ENCODE measurements at regions not wholly inside any gene's neighbourhood (a gene's known extent, or its start where the extent isn't known, plus 50 kb on each side); places are given as distances from the start of the nearest gene placed in this dataset.

DNA sequence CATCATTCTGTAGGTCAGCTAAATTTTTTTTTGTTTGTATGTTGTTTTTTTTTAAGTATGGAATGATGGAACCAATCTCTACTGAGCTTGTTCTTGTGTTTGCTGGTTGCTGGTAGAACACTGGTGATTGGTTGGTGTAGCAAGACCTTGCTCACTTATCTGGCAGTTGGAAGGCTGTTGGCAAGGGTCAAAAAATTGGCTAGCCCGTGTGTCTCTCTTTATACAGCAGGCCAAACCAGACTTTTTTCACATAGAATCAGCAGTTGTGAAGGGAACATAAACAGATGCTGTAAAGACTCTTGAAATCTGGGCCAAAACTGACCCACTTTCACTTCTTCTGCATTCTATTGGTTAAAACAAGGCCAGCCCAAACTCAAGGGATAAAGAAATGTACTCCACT is 2026.5 kb downstream of the LRRC4C start:
- no peak overlapping the region for H2AFZ ChIP-seq (ENCODE audit: low read depth, low read length)
- no peaks in the 10 kb centered on the region for H4K20me1 ChIP-seq (ENCODE audit: insufficient read depth)
- H3K4me2 ChIP-seq (ENCODE audit: low read length): no peak overlapping the region
- H3K79me2 ChIP-seq (replicated peaks; ENCODE audit: insufficient read depth, low read length): no peaks in the 10 kb centered on the region
- no peaks in the 10 kb centered on the region for H3F3A ChIP-seq (ENCODE audit: insufficient read depth, low read length, poor library complexity, severe bottlenecking)
- H3K9me3 ChIP-seq (ENCODE audit: low read length): no peaks in the 10 kb centered on the region
- H3K36me3 ChIP-seq (ENCODE audit: insufficient read depth, low read length): no peaks in the 10 kb centered on the region
- H3K9ac ChIP-seq (ENCODE audit: low read length): no peak overlapping the region
- H3K9me2 ChIP-seq (ENCODE audit: insufficient read depth, low read length): no peaks in the 10 kb centered on the region
- H3K27ac ChIP-seq (ENCODE audit: low read length): no peak overlapping the region
- no peak overlapping the region for H3K4me3 ChIP-seq (ENCODE audit: low read length)
- H3K27me3 ChIP-seq (ENCODE audit: insufficient read depth, low read depth, low read length): no peaks in the 10 kb centered on the region
- TF ChIP-seq, protein P1, sequence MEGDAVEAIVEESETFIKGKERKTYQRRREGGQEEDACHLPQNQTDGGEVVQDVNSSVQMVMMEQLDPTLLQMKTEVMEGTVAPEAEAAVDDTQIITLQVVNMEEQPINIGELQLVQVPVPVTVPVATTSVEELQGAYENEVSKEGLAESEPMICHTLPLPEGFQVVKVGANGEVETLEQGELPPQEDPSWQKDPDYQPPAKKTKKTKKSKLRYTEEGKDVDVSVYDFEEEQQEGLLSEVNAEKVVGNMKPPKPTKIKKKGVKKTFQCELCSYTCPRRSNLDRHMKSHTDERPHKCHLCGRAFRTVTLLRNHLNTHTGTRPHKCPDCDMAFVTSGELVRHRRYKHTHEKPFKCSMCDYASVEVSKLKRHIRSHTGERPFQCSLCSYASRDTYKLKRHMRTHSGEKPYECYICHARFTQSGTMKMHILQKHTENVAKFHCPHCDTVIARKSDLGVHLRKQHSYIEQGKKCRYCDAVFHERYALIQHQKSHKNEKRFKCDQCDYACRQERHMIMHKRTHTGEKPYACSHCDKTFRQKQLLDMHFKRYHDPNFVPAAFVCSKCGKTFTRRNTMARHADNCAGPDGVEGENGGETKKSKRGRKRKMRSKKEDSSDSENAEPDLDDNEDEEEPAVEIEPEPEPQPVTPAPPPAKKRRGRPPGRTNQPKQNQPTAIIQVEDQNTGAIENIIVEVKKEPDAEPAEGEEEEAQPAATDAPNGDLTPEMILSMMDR (IDR thresholded peaks at IDR 0.05; ENCODE audit: poor library complexity, severe bottlenecking): no peak
- TF ChIP-seq MXI1 (conservative IDR thresholded peaks at IDR 0.05; ENCODE audit: poor library complexity, severe bottlenecking) (no peak), EZH2 (IDR thresholded peaks at IDR 0.05; ENCODE audit: borderline replicate concordance, insufficient read depth, low read length, poor library complexity, severe bottlenecking) (no peak), SMC3 (conservative IDR thresholded peaks at IDR 0.05; ENCODE audit: poor library complexity) (no peak), RAD21 (conservative IDR thresholded peaks at IDR 0.05) (no peak), POLR2AphosphoS5 (IDR thresholded peaks at IDR 0.05) (no peak), EP300 (conservative IDR thresholded peaks at IDR 0.05; ENCODE audit: poor library complexity, severe bottlenecking) (no peak), TAF1 (IDR thresholded peaks at IDR 0.05; ENCODE audit: low read depth) (no peak)
- TF ChIP-seq, protein P2, sequence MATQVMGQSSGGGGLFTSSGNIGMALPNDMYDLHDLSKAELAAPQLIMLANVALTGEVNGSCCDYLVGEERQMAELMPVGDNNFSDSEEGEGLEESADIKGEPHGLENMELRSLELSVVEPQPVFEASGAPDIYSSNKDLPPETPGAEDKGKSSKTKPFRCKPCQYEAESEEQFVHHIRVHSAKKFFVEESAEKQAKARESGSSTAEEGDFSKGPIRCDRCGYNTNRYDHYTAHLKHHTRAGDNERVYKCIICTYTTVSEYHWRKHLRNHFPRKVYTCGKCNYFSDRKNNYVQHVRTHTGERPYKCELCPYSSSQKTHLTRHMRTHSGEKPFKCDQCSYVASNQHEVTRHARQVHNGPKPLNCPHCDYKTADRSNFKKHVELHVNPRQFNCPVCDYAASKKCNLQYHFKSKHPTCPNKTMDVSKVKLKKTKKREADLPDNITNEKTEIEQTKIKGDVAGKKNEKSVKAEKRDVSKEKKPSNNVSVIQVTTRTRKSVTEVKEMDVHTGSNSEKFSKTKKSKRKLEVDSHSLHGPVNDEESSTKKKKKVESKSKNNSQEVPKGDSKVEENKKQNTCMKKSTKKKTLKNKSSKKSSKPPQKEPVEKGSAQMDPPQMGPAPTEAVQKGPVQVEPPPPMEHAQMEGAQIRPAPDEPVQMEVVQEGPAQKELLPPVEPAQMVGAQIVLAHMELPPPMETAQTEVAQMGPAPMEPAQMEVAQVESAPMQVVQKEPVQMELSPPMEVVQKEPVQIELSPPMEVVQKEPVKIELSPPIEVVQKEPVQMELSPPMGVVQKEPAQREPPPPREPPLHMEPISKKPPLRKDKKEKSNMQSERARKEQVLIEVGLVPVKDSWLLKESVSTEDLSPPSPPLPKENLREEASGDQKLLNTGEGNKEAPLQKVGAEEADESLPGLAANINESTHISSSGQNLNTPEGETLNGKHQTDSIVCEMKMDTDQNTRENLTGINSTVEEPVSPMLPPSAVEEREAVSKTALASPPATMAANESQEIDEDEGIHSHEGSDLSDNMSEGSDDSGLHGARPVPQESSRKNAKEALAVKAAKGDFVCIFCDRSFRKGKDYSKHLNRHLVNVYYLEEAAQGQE (IDR thresholded peaks at IDR 0.05; ENCODE audit: borderline replicate concordance): no peak

DNA sequence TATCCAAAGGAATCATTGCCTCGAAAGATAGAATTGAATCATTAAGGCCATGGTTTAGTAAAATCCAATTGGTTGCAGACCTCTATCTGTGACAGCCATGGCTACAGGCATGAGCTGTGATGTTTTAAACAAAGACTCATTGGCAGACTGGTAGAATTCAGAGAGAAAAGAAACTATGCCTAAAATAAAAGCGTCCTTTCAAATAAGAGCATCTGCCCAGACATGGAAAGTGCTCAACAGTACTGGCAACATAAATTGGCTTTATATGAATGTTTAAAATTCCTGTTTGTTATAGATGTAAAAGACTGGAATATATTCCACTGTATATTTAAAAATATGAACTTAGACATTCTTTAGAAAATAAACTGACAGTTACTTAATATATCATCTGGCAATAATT is 2034.2 kb downstream of the LRRC4C start:
- no peak overlapping the region for H3K27ac ChIP-seq (ENCODE audit: low read length)
- H3K36me3 ChIP-seq (ENCODE audit: insufficient read depth, low read length): no peaks in the 10 kb centered on the region
- H3K9me2 ChIP-seq (ENCODE audit: insufficient read depth, low read length): no peaks in the 10 kb centered on the region
- no peaks in the 10 kb centered on the region for H3K27me3 ChIP-seq (ENCODE audit: insufficient read depth, low read depth, low read length)
- no peak overlapping the region for H3K4me3 ChIP-seq (ENCODE audit: low read length)
- H4K20me1 ChIP-seq (ENCODE audit: insufficient read depth): no peaks in the 10 kb centered on the region
- H3K9ac ChIP-seq (ENCODE audit: low read length): no peak overlapping the region
- no peak overlapping the region for H3K4me2 ChIP-seq (ENCODE audit: low read length)
- H2AFZ ChIP-seq (ENCODE audit: low read depth, low read length): no peak overlapping the region
- H3K9me3 ChIP-seq (ENCODE audit: low read length): no peaks in the 10 kb centered on the region
- H3F3A ChIP-seq (ENCODE audit: insufficient read depth, low read length, poor library complexity, severe bottlenecking): no peaks in the 10 kb centered on the region
- no peaks in the 10 kb centered on the region for H3K79me2 ChIP-seq (replicated peaks; ENCODE audit: insufficient read depth, low read length)
- TF ChIP-seq POLR2AphosphoS5 (IDR thresholded peaks at IDR 0.05): no peak
- no peak for TF ChIP-seq MXI1 (conservative IDR thresholded peaks at IDR 0.05; ENCODE audit: poor library complexity, severe bottlenecking)
- TF ChIP-seq EZH2 (IDR thresholded peaks at IDR 0.05; ENCODE audit: borderline replicate concordance, insufficient read depth, low read length, poor library complexity, severe bottlenecking): no peak
- no peak for TF ChIP-seq SMC3 (conservative IDR thresholded peaks at IDR 0.05; ENCODE audit: poor library complexity)
- TF ChIP-seq, protein P2 (IDR thresholded peaks at IDR 0.05; ENCODE audit: borderline replicate concordance): no peak
- TF ChIP-seq, protein P1 (IDR thresholded peaks at IDR 0.05; ENCODE audit: poor library complexity, severe bottlenecking): no peak
- no peak for TF ChIP-seq RAD21 (conservative IDR thresholded peaks at IDR 0.05)
- no peak for TF ChIP-seq EP300 (conservative IDR thresholded peaks at IDR 0.05; ENCODE audit: poor library complexity, severe bottlenecking)
- no peak for TF ChIP-seq TAF1 (IDR thresholded peaks at IDR 0.05; ENCODE audit: low read depth)
